HG02885 (cell line): ENCODE measurements at regions not wholly inside any gene's neighbourhood (a gene's known extent, or its start where the extent isn't known, plus 50 kb on each side); places are given as distances from the start of the nearest gene placed in this dataset.

Experiments
- ATAC-seq: cut with Tn5 transposase; IDR thresholded peaks from one replicate; pipeline ENCODE4 v1.9.1; 2021; ENCODE audit warnings: mild to moderate bottlenecking; ENCODE audit not compliant: unreplicated experiment, poor library complexity

DNA sequence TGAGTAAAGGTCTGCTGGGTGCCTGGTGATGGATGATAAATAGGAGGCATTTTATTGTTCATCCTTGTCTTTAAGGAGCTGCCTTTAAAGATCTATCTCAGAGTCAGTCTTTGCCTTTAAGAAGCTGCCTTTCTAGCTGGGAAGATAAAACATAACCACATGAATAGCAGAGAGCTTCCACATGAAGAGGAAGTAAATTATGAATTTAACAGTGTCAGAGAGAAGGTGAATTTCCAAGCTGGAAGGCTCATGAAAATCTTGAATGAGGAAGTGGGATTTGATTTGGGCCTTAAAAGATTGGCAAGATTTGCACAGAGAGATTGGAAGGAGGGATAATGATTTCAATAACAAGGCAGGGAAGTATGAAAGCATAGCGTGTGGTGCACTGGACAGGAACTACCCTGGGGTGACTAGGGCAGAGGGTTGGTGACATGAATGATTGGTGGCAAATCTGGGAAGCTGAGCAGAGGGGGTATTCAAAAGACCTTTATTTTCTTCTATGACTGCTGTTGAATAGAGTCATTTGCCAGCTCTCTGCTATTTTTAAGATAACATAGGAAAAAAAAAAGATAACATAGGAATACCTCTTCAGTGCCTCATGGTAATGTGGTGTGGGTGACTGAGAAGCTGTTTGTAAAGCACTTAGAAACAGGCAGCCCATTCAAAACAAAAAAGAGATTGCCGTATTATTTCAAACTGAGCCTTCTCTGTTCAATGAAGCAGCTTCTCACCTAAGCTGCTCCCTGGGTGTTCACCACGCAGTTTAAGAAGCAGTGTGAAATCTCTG is 591.6 kb downstream of the PKHD1 start:
- ATAC-seq = no peak

DNA sequence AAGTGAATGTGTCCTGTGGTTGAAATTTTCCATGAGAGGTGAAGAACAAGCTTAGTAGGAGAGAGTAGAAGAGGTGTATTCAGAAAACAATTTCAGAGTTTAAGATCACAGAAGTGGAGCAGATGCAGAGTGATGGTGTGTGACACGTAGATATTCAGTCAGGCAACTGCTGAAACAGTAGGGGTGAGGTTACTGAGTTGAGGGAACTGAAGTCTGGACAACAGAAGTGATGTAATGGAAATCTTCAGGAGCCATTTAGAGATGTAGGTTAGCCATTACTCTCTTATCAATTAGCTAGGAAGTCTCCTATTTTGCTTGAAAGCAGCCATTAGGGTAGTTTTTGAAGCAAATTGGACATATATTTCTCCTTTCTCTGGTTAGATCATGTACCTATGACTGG is 584.4 kb downstream of the PKHD1 start:
- no peak for ATAC-seq

GRCh38 chr6:51505434-51505833 is 582.0 kb downstream of the PKHD1 start:
- no peak for ATAC-seq

- no peak for ATAC-seq
Measured at GRCh38 chr6:51509597-51509996, 577.8 kb downstream of the PKHD1 start.

DNA sequence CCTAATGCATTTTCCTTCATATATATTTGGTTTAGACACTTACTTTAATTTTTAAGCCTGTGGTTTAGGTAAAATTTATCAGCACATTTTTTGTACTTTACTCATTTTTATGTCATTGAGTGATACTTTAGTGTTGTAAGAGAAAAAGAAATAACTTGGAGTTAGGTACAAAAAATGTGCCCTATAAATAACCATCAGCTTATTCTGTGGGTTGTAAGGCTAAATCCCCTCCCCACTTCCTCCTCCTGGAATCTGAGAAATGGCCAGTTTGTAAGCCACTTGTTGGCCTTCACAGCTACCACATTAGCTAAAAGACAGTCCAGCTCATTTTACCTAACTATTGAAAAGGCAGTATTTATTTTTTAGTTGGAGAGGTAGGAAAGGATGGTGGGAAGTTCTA is 576.3 kb downstream of the PKHD1 start:
- no peak for ATAC-seq

- no peak for ATAC-seq
Measured at GRCh38 chr6:51513891-51514747, 573.3 kb downstream of the PKHD1 start.

- ATAC-seq = no peak
Measured at GRCh38 chr6:51514748-51515402, 572.5 kb downstream of the PKHD1 start.

- no peak for ATAC-seq
Measured at GRCh38 chr6:51526049-51526448, 561.4 kb downstream of the PKHD1 start.

DNA sequence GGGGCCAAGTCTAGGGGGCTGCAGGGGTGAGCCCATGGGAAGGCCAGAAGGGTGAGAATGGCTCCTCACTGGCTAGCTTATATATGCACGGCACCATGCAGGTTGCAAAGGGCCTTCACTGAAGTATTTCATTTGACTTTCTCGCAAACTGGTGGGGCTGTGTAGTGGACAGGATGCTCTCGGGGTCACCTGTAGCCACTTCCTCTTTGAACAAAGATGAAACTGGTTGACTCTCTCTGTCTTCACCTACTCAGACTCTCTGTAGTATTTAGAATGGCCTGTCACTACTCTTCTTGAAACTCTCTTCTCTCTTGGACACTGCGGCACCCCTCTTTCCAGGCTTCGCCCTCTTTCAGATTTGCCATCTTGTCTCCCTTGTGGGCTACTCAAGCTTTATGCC is 560.5 kb downstream of the PKHD1 start:
- ATAC-seq = no peak

- no peak for ATAC-seq
Measured at GRCh38 chr6:51528556-51528955, 558.9 kb downstream of the PKHD1 start.

GRCh38 chr6:51529240-51529639 is 558.2 kb downstream of the PKHD1 start:
- ATAC-seq = no peak

- ATAC-seq = no peak
Measured at GRCh38 chr6:51531623-51532022, 555.8 kb downstream of the PKHD1 start.

DNA sequence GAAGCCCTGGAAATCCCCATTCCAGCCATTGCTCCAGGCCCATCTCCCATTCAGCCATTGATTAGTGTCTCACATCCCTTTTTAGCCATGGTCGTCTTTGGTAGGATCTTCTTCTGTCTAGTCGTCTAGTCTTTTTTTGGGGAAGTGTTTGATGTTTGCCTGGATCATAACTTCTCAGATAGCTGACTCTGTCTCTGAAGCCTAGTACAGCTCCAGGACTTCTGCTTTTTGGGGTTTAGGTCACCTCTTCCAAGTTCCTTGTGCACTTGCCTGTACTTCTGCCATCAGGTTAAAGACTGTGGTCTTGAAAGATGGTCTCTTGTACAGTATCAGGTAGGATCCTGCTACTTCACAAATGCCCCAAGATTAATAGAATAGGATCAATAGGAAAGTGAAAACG is 553.5 kb downstream of the PKHD1 start:
- ATAC-seq = no peak

- no peak for ATAC-seq
Measured at GRCh38 chr6:51535327-51535726, 552.1 kb downstream of the PKHD1 start.

DNA sequence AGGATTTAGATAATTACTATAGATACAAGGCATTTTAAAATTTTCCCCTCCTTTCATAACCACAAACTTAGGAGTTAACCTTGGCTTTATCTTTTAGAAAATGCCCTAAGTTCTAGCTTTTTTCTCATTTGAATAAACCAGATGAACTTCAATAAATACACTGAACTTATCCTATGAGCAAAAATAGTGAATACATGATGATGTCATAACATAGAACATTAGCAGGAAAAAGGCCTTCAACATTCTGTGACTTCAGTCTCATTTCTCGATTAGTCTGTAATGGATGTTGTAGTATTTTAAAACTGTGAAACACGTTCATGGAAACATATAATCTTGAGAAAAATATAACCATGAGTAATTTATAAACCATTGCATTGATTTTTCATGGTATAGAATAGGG is 550.7 kb downstream of the PKHD1 start:
- ATAC-seq = no peak

DNA sequence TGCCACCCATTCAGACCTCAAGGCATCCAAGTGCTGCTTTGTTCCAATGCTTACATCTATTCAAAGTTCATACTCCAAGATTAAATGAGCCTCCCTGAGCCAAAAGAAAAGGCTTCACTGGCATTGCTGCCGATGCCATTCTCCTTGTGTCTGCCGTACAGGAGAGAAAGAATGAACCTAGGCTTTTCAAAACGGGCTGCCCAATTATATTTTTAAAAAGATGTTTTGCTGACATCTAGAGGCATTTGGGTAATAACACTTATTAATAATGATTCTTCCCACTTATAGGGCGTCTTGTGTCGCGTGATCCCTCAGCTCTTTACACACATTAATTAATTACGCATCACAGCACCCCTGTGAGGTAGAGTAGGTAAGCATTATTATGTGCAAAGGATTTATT is 545.6 kb downstream of the PKHD1 start:
- no peak for ATAC-seq

DNA sequence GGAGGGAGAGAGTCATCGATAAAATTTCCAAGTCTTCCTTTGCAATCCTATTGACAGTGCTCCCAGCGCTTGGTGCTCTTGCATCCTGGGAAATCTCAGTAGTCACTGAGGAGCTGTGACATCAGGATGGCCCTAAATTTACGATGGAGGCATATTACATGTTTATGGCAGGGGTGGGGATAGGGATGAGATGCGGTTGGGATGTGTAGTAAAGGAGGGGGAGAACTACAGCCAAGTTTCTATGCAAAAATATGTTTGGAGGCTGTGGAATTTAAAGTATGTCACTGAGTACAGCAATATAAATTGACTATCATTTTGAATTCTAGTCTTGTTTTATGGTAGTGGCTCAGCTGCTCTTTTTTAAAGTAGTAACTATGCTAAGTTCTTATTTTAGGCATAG is 544.9 kb downstream of the PKHD1 start:
- no peak for ATAC-seq

- no peak for ATAC-seq
Measured at GRCh38 chr6:51550243-51550642, 537.2 kb downstream of the PKHD1 start.

GRCh38 chr6:51552435-51552834 is 535.0 kb downstream of the PKHD1 start:
- no peak for ATAC-seq

- no peak for ATAC-seq
Measured at GRCh38 chr6:51553246-51554015, 534.0 kb downstream of the PKHD1 start.
